Activated CD4-positive, alpha-beta T cell treated with anti-CD3 and anti-CD28 coated beads for 36 hours (primary cell): ENCODE measurements at regions not wholly inside any gene's neighbourhood (a gene's known extent, or its start where the extent isn't known, plus 50 kb on each side); places are given as distances from the start of the nearest gene placed in this dataset.
"Not testable (repeated sequence)": the region's sequence is repeated elsewhere in the genome, so short reads cannot be mapped to it uniquely, and the experiment has no call there.

Experiments
- ATAC-seq: fragments of 200-7000 bp; cut with Tn5 transposase; one replicate; pipeline ENCODE4 v1.10.0; 2021; ENCODE audit warnings: mild to moderate bottlenecking, moderate library complexity
- CTCF ChIA-PET: fragments of 350-600 bp; sonication (Branson Sonifier 250); formaldehyde crosslinking; loops from one replicate; lab custom pipeline; 2021; ENCODE audit warnings: antibody characterized with exemption; lab: Charles Lee
- POLR2A ChIA-PET: fragments of 350-600 bp; sonication (Branson Sonifier 250); formaldehyde crosslinking; loops from one replicate; lab custom pipeline; 2021; ENCODE audit warnings: antibody characterized with exemption, inconsistent platforms; lab: Charles Lee
- DNase-seq: peaks from one replicate; pipeline ENCODE4 v3.0.0-alpha.2; 2020
- H3K27ac Mint-ChIP-seq: one replicate; pipeline ENCODE4 v1.8.0; 2021; ENCODE audit warnings: mixed read lengths
- H3K27me3 Mint-ChIP-seq: one replicate; pipeline ENCODE4 v1.8.0; 2021; ENCODE audit warnings: mixed read lengths
- H3K36me3 Mint-ChIP-seq: one replicate; pipeline ENCODE4 v1.8.0; 2021; ENCODE audit warnings: low read depth, mixed read lengths
- H3K4me1 Mint-ChIP-seq: one replicate; pipeline ENCODE4 v1.8.0; 2021; ENCODE audit warnings: mixed read lengths
- H3K4me3 Mint-ChIP-seq: one replicate; pipeline ENCODE4 v1.8.0; 2021; ENCODE audit warnings: mild to moderate bottlenecking, moderate library complexity, mixed read lengths
- H3K9me3 Mint-ChIP-seq: one replicate; pipeline ENCODE4 v1.8.0; 2021; ENCODE audit warnings: low read depth, mixed read lengths
- intact Hi-C, 2 experiments: fragments of 100-400 bp; cut with DNase I in 1 of 2; cut with micrococcal nuclease in 1 of 2; formaldehyde crosslinking; loops; one replicate each; pipeline versions ENCODE4 v1.14.2 to v1.15.1; 2022 to 2024; cut with DNase I, micrococcal nuclease

- ATAC-seq (no peak), DNase-seq (no peak)
- no peaks in the 10 kb centered on the region for H3K36me3 Mint-ChIP-seq
- H3K27me3 Mint-ChIP-seq, result peaks cover 25% of the 10 kb centered on the region
- POLR2A ChIA-PET, result interaction anchor here (0.6 kb wide), 1 partner anchor 18 kb away, joined by 3 read pairs; no protein-coding TSS in a partner anchor
- intact Hi-C loops, result no loop called here
- CTCF ChIA-PET, result interaction anchor here (0.6 to 1.5 kb wide), 3 partner anchors 27 to 1809 kb away, joined by 3 to 9 read pairs (median 3); no protein-coding TSS in a partner anchor
- H3K9me3 Mint-ChIP-seq, result no peaks in the 10 kb centered on the region
- H3K4me1 Mint-ChIP-seq, result peaks cover 3% of the 10 kb centered on the region
- no peak overlapping the region for H3K4me3 Mint-ChIP-seq
- H3K27ac Mint-ChIP-seq, result no peak overlapping the region
These were observed 84.0 kb upstream of the IGFBP7 start for GRCh38 chr4:57194068-57194611.

GRCh38 chr4:57193209-57193810 lies 83.1 kb upstream of the IGFBP7 start:
- no peaks in the 10 kb centered on the region for H3K36me3 Mint-ChIP-seq
- DNase-seq, result no peak
- H3K27ac Mint-ChIP-seq, result no peak overlapping the region
- peaks cover 3% of the 10 kb centered on the region for H3K4me1 Mint-ChIP-seq
- CTCF ChIA-PET, result interaction anchor here (0.6 to 1.5 kb wide), 4 partner anchors 26 to 1810 kb away, joined by 3 to 9 read pairs (median 3); no protein-coding TSS in a partner anchor
- POLR2A ChIA-PET, result interaction anchor here (0.5 kb wide), 1 partner anchor 154 kb away, joined by 5 read pairs; no protein-coding TSS in a partner anchor
- no peak for ATAC-seq
- no peaks in the 10 kb centered on the region for H3K9me3 Mint-ChIP-seq
- intact Hi-C loops, result no loop called here
- H3K4me3 Mint-ChIP-seq, result no peak overlapping the region
- peaks cover 25% of the 10 kb centered on the region for H3K27me3 Mint-ChIP-seq

GRCh38 chr4:57191523-57192034 lies 81.4 kb upstream of the IGFBP7 start:
- ATAC-seq (no peak), DNase-seq (no peak)
- Mint-ChIP-seq H3K27me3 (peaks cover 19% of the 10 kb centered on the region), H3K9me3 (no peaks in the 10 kb centered on the region), H3K27ac (no peak overlapping the region), H3K4me3 (no peak overlapping the region), H3K36me3 (no peaks in the 10 kb centered on the region), H3K4me1 (peaks cover 3% of the 10 kb centered on the region)
- ChIA-PET CTCF (interaction anchor here (0.6 to 3.7 kb wide), 7 partner anchors 9 to 131 kb away, joined by 3 to 27 read pairs (median 4); no protein-coding TSS in a partner anchor), POLR2A (no interaction called here)
- intact Hi-C loops, result no loop called here

- CTCF ChIA-PET, result interaction anchor here (0.6 to 3.7 kb wide), 13 partner anchors 10 to 244 kb away, joined by 3 to 27 read pairs (median 3); no protein-coding TSS in a partner anchor
- H3K4me1 Mint-ChIP-seq, result peaks cover 3% of the 10 kb centered on the region
- H3K27ac Mint-ChIP-seq, result no peak overlapping the region
- H3K4me3 Mint-ChIP-seq, result no peak overlapping the region
- peaks cover 17% of the 10 kb centered on the region for H3K27me3 Mint-ChIP-seq
- POLR2A ChIA-PET, result no interaction called here
- ATAC-seq, result no peak
- intact Hi-C loops, result no loop called here
- H3K9me3 Mint-ChIP-seq, result no peaks in the 10 kb centered on the region
- peak; percentile 50 for DNase-seq
- no peaks in the 10 kb centered on the region for H3K36me3 Mint-ChIP-seq
These were observed 80.7 kb upstream of the IGFBP7 start for GRCh38 chr4:57190601-57191481.

- intact Hi-C loops, result no loop called here
- H3K4me1 Mint-ChIP-seq, result no peaks in the 10 kb centered on the region
- H3K36me3 Mint-ChIP-seq, result no peaks in the 10 kb centered on the region
- no peaks in the 10 kb centered on the region for H3K9me3 Mint-ChIP-seq
- POLR2A ChIA-PET, result no interaction called here
- DNase-seq (no peak), ATAC-seq (no peak)
- no peak overlapping the region for H3K4me3 Mint-ChIP-seq
- H3K27me3 Mint-ChIP-seq, result peaks cover 5% of the 10 kb centered on the region
- no peak overlapping the region for H3K27ac Mint-ChIP-seq
- CTCF ChIA-PET, result no interaction called here
These were observed 77.1 kb upstream of the IGFBP7 start for GRCh38 chr4:57187246-57187645.

- Mint-ChIP-seq H3K27me3 (peaks cover 6% of the 10 kb centered on the region), H3K27ac (no peak overlapping the region), H3K9me3 (no peaks in the 10 kb centered on the region), H3K4me1 (no peaks in the 10 kb centered on the region), H3K36me3 (no peaks in the 10 kb centered on the region), H3K4me3 (no peak overlapping the region)
- ChIA-PET POLR2A (no interaction called here), CTCF (interaction anchor here (0.8 to 1.0 kb wide), 2 partner anchors 21 to 69 kb away, joined by 3 to 4 read pairs; no protein-coding TSS in a partner anchor)
- no peak for ATAC-seq
- DNase-seq, result no peak
- intact Hi-C loops, result no loop called here
These were observed 74.3 kb upstream of the IGFBP7 start for GRCh38 chr4:57184378-57185029.

- H3K36me3 Mint-ChIP-seq, result no peaks in the 10 kb centered on the region
- ChIA-PET CTCF (no interaction called here), POLR2A (no interaction called here)
- H3K4me3 Mint-ChIP-seq, result no peak overlapping the region
- intact Hi-C loops, result no loop called here
- no peak for DNase-seq
- no peak for ATAC-seq
- H3K9me3 Mint-ChIP-seq, result no peaks in the 10 kb centered on the region
- no peak overlapping the region for H3K27ac Mint-ChIP-seq
- peaks cover 6% of the 10 kb centered on the region for H3K27me3 Mint-ChIP-seq
- H3K4me1 Mint-ChIP-seq, result no peaks in the 10 kb centered on the region
These were observed 72.1 kb upstream of the IGFBP7 start for GRCh38 chr4:57182132-57182874.

GRCh38 chr4:57173136-57173535 lies 63.0 kb upstream of the IGFBP7 start:
- H3K27me3 Mint-ChIP-seq, POLR2A ChIA-PET, H3K9me3 Mint-ChIP-seq: not testable (repeated sequence)

GRCh38 chr4:57172065-57172464 lies 61.9 kb upstream of the IGFBP7 start:
- Mint-ChIP-seq H3K27me3 (peaks cover 2% of the 10 kb centered on the region), H3K27ac (no peak overlapping the region), H3K9me3 (no peaks in the 10 kb centered on the region), H3K4me1 (no peaks in the 10 kb centered on the region), H3K4me3 (no peak overlapping the region), H3K36me3 (no peaks in the 10 kb centered on the region)
- intact Hi-C loops, result no loop called here
- ChIA-PET POLR2A (no interaction called here), CTCF (interaction anchor here (1.0 kb wide), 1 partner anchor 9 kb away, joined by 7 read pairs; no protein-coding TSS in a partner anchor)
- ATAC-seq (no peak), DNase-seq (no peak)

More at GRCh38 chr4:57173136-57173535, 63.0 kb upstream of the IGFBP7 start:
- intact Hi-C loops, H3K4me3 Mint-ChIP-seq, H3K27ac Mint-ChIP-seq, CTCF ChIA-PET, DNase-seq, H3K4me1 Mint-ChIP-seq, ATAC-seq, H3K36me3 Mint-ChIP-seq: not testable (repeated sequence)

GRCh38 chr4:57168982-57169381 lies 58.8 kb upstream of the IGFBP7 start:
- ChIA-PET CTCF (interaction anchor here (0.6 kb wide), 1 partner anchor 9 kb away, joined by 3 read pairs; no protein-coding TSS in a partner anchor), POLR2A (no interaction called here)
- intact Hi-C loops, result no loop called here
- Mint-ChIP-seq H3K4me1 (peaks cover 5% of the 10 kb centered on the region), H3K9me3 (no peaks in the 10 kb centered on the region), H3K4me3 (no peak overlapping the region), H3K27ac (no peak overlapping the region), H3K27me3 (peaks cover 15% of the 10 kb centered on the region), H3K36me3 (no peaks in the 10 kb centered on the region)
- ATAC-seq (no peak), DNase-seq (no peak)
